ENCODE measurements at regions not wholly inside any gene's neighbourhood (a gene's known extent, or its start where the extent isn't known, plus 50 kb on each side); places are given as distances from the start of the nearest gene placed in this dataset.

GRCh38 chr21:19237608-19238007 lies 834.0 kb upstream of the TMPRSS15 start:
- H3K9me3 Mint-ChIP-seq, result peaks cover 0 to 18% (median 3%) of the 10 kb centered on the region in 11 donors
- H3K27me3 Mint-ChIP-seq, result no peaks in the 10 kb centered on the region
- CTCF ChIA-PET, result no interaction called here
- Histone ChIP-seq H3K27ac (ENCODE audit: low read depth, low read length) (no peak overlapping the region), H3K4me1 (ENCODE audit: control insufficient read depth in 2 of 2, insufficient read depth in 2 of 2, low read length in 2 of 2) (no peaks in the 10 kb centered on the region), H3K27me3 (ENCODE audit: control insufficient read depth in 2 of 2, insufficient read depth in 2 of 2, low read length in 2 of 2) (no peaks in the 10 kb centered on the region), H3K4me3 (ENCODE audit: low read length) (no peak overlapping the region), H3K9me3 (ENCODE audit: control insufficient read depth in 2 of 3, low read length in 3 of 3) (no peaks in the 10 kb centered on the region), H3K36me3 (ENCODE audit: control insufficient read depth in 2 of 3, insufficient read depth in 3 of 3, low read length in 3 of 3) (no peaks in the 10 kb centered on the region)
- intact Hi-C loops (cut with micrococcal nuclease), result no loop called here
- no peak overlapping the region for H3K4me3 Mint-ChIP-seq
- H3K36me3 Mint-ChIP-seq, result no peaks in the 10 kb centered on the region
- DNase-seq, result no peak
- no peak overlapping the region for H3K27ac Mint-ChIP-seq
- no peak for ATAC-seq
- POLR2A ChIA-PET, result no interaction called here
- no peaks in the 10 kb centered on the region for H3K4me1 Mint-ChIP-seq

GRCh38 chr21:19239696-19240095 lies 836.1 kb upstream of the TMPRSS15 start:
- POLR2A ChIA-PET, result no interaction called here
- Histone ChIP-seq H3K27ac (ENCODE audit: low read depth, low read length) (no peak overlapping the region), H3K4me1 (ENCODE audit: control insufficient read depth in 2 of 2, insufficient read depth in 2 of 2, low read length in 2 of 2) (no peaks in the 10 kb centered on the region), H3K27me3 (ENCODE audit: control insufficient read depth in 2 of 2, insufficient read depth in 2 of 2, low read length in 2 of 2) (no peaks in the 10 kb centered on the region), H3K4me3 (ENCODE audit: low read length) (no peak overlapping the region), H3K36me3 (ENCODE audit: control insufficient read depth in 2 of 3, insufficient read depth in 3 of 3, low read length in 3 of 3) (no peaks in the 10 kb centered on the region), H3K9me3 (ENCODE audit: control insufficient read depth in 2 of 3, low read length in 3 of 3) (no peaks in the 10 kb centered on the region)
- Mint-ChIP-seq H3K27me3 (no peaks in the 10 kb centered on the region), H3K27ac (no peak overlapping the region), H3K4me3 (no peak overlapping the region), H3K36me3 (no peaks in the 10 kb centered on the region), H3K4me1 (no peaks in the 10 kb centered on the region), H3K9me3 (peaks cover 0 to 5% (median 3%) of the 10 kb centered on the region in 11 donors)
- intact Hi-C loops (cut with micrococcal nuclease), result no loop called here
- CTCF ChIA-PET, result no interaction called here
- DNase-seq (no peak), ATAC-seq (no peak)

DNA sequence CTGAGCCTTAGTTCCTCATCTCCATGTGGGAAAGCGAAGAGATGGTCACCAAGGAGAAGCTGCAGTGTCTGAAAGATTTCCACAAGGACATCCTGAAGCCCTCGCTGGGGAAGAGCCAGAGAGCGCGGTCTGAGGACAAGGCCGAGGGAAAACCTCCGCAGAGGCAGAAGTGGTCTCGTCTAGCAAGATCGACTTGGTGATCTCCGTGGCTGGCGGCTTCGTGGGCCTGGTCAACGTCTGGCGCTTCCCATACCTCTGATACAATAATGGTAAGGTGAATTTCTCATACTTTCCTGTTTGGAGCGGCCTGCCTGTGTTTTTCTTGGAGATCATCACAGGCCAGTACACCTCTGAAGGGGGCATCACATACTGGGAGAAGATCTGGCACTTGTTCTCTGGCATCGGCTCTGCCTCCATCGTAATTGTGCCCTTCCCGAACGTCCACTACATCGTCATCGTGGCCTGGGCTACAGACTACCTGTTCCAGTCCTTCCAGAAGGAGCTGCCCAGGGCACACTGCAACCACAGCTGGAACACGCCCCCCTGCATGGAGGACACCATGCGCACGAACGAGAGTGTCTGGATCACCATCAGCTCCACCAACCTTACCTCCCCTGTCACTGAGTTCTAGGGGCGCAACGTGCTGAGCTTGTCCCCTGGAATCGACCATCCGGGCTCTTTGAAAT lies 841.1 kb upstream of the TMPRSS15 start:
- Histone ChIP-seq H3K36me3 (ENCODE audit: control insufficient read depth in 2 of 3, insufficient read depth in 3 of 3, low read length in 3 of 3) (no peaks in the 10 kb centered on the region), H3K27me3 (ENCODE audit: control insufficient read depth in 2 of 2, insufficient read depth in 2 of 2, low read length in 2 of 2) (no peaks in the 10 kb centered on the region), H3K27ac (ENCODE audit: low read depth, low read length) (no peak overlapping the region), H3K9me3 (ENCODE audit: control insufficient read depth in 2 of 3, low read length in 3 of 3) (peaks cover 0 to 4% (median 0%) of the 10 kb centered on the region in 3 experiments), H3K4me1 (ENCODE audit: control insufficient read depth in 2 of 2, insufficient read depth in 2 of 2, low read length in 2 of 2) (no peaks in the 10 kb centered on the region), H3K4me3 (ENCODE audit: low read length) (no peak overlapping the region)
- intact Hi-C loops (cut with micrococcal nuclease), result no loop called here
- ChIA-PET POLR2A (no interaction called here), CTCF (no interaction called here)
- Mint-ChIP-seq H3K27me3 (no peaks in the 10 kb centered on the region), H3K9me3 (peaks cover 0 to 26% (median 3%) of the 10 kb centered on the region in 11 donors), H3K4me1 (no peaks in the 10 kb centered on the region), H3K36me3 (no peaks in the 10 kb centered on the region), H3K4me3 (no peak overlapping the region), H3K27ac (no peak overlapping the region)
- DNase-seq (no peak), ATAC-seq (no peak)

GRCh38 chr21:19245188-19245580 lies 841.6 kb upstream of the TMPRSS15 start:
- ChIA-PET POLR2A (no interaction called here), CTCF (no interaction called here)
- Mint-ChIP-seq H3K9me3 (peaks cover 0 to 29% (median 4%) of the 10 kb centered on the region in 11 donors), H3K4me1 (no peaks in the 10 kb centered on the region), H3K27ac (no peak overlapping the region), H3K36me3 (no peaks in the 10 kb centered on the region), H3K4me3 (no peak overlapping the region), H3K27me3 (no peaks in the 10 kb centered on the region)
- ATAC-seq (no peak), DNase-seq (no peak)
- Histone ChIP-seq H3K4me3 (ENCODE audit: low read length) (no peak overlapping the region), H3K36me3 (ENCODE audit: control insufficient read depth in 2 of 3, insufficient read depth in 3 of 3, low read length in 3 of 3) (no peaks in the 10 kb centered on the region), H3K4me1 (ENCODE audit: control insufficient read depth in 2 of 2, insufficient read depth in 2 of 2, low read length in 2 of 2) (no peaks in the 10 kb centered on the region), H3K9me3 (ENCODE audit: control insufficient read depth in 2 of 3, low read length in 3 of 3) (peaks cover 0 to 4% (median 0%) of the 10 kb centered on the region in 3 experiments), H3K27ac (ENCODE audit: low read depth, low read length) (no peak overlapping the region), H3K27me3 (ENCODE audit: control insufficient read depth in 2 of 2, insufficient read depth in 2 of 2, low read length in 2 of 2) (no peaks in the 10 kb centered on the region)
- intact Hi-C loops (cut with micrococcal nuclease), result no loop called here

DNA sequence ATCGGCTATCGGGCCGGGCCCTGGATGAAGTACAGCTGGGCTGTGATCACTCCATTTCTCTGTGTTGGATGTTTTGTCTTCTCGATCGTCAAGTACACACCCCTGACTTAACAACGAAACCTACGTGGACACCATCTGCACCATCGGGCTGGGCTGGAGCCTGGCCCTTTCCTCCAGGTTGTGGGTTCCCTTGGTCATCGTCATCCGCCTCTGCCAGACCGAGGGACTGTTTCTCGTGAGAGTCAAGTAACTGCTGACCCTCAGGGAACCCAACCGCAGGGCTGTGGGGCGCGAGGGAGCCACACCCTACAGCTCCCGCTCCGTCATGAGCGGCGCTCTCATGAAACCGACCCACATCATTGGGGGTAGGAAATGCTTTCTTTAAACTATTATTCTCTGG lies 842.4 kb upstream of the TMPRSS15 start:
- Histone ChIP-seq H3K9me3 (ENCODE audit: control insufficient read depth in 2 of 3, low read length in 3 of 3) (peaks cover 0 to 4% (median 0%) of the 10 kb centered on the region in 3 experiments), H3K36me3 (ENCODE audit: control insufficient read depth in 2 of 3, insufficient read depth in 3 of 3, low read length in 3 of 3) (no peaks in the 10 kb centered on the region), H3K27me3 (ENCODE audit: control insufficient read depth in 2 of 2, insufficient read depth in 2 of 2, low read length in 2 of 2) (no peaks in the 10 kb centered on the region), H3K4me1 (ENCODE audit: control insufficient read depth in 2 of 2, insufficient read depth in 2 of 2, low read length in 2 of 2) (no peaks in the 10 kb centered on the region), H3K27ac (ENCODE audit: low read depth, low read length) (no peak overlapping the region), H3K4me3 (ENCODE audit: low read length) (no peak overlapping the region)
- no peaks in the 10 kb centered on the region for H3K36me3 Mint-ChIP-seq
- CTCF ChIA-PET, result no interaction called here
- DNase-seq (no peak), ATAC-seq (no peak)
- POLR2A ChIA-PET, result no interaction called here
- no peaks in the 10 kb centered on the region for H3K4me1 Mint-ChIP-seq
- peaks cover 0 to 29% (median 7%) of the 10 kb centered on the region in 11 donors for H3K9me3 Mint-ChIP-seq
- intact Hi-C loops (cut with micrococcal nuclease), result no loop called here
- H3K27me3 Mint-ChIP-seq, result no peaks in the 10 kb centered on the region
- H3K27ac Mint-ChIP-seq, result no peak overlapping the region
- no peak overlapping the region for H3K4me3 Mint-ChIP-seq

DNA sequence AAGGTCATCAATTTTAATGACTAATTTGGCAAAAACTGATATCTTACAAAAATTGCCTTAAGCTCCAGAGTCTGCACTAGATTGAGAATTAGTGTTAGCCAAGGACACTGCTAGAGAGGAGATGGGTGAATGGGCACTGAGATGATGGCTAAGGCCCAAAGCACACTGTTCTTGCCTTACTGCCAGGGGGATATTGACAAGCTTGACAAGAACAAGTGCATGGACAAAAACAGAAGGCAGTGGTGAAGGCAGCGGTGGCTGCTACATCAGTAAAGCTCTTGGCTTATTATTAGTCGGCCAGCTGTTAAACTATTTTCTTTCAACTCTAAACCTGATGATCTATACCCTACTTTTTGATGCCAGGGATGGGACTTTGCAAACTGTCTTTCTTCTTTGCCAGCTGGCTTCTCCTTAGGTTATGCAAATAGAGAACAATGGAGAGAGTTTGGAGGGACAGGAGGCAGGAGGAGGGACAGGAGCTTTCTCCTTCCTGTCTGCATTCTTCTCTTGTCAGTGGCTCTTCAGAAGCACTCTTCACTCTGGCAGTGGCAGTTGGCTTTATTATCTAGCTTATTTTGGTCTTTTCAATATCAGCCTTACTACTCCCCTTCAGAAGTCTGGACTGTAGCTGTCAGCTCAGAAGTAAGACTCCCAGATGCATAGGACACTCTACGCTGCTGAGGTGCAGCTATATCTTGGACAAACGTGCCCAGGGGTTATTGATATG lies 853.5 kb upstream of the TMPRSS15 start:
- Mint-ChIP-seq H3K27me3 (no peaks in the 10 kb centered on the region), H3K9me3 (peaks cover 0 to 8% (median 2%) of the 10 kb centered on the region in 11 donors), H3K4me1 (no peaks in the 10 kb centered on the region), H3K4me3 (no peak overlapping the region), H3K36me3 (no peaks in the 10 kb centered on the region), H3K27ac (no peak overlapping the region)
- H3K4me1 ChIP-seq (ENCODE audit: control insufficient read depth in 2 of 2, insufficient read depth in 2 of 2, low read length in 2 of 2), result no peaks in the 10 kb centered on the region
- ChIA-PET CTCF (no interaction called here), POLR2A (no interaction called here)
- DNase-seq, result no peak
- intact Hi-C loops (cut with micrococcal nuclease), result no loop called here
- no peak overlapping the region for H3K4me3 ChIP-seq (ENCODE audit: low read length)
- H3K36me3 ChIP-seq (ENCODE audit: control insufficient read depth in 2 of 3, insufficient read depth in 3 of 3, low read length in 3 of 3), result no peaks in the 10 kb centered on the region
- ATAC-seq, result no peak
- H3K27me3 ChIP-seq (ENCODE audit: control insufficient read depth in 2 of 2, insufficient read depth in 2 of 2, low read length in 2 of 2), result no peaks in the 10 kb centered on the region
- no peak overlapping the region for H3K27ac ChIP-seq (ENCODE audit: low read depth, low read length)
- H3K9me3 ChIP-seq (ENCODE audit: control insufficient read depth in 2 of 3, low read length in 3 of 3), result peaks cover 0 to 3% (median 0%) of the 10 kb centered on the region in 3 experiments
